DMS 273 treated with DMSO at 0.1 percent for 48 hours (cell line): ENCODE measurements at regions not wholly inside any gene's neighbourhood (a gene's known extent, or its start where the extent isn't known, plus 50 kb on each side); places are given as distances from the start of the nearest gene placed in this dataset.
"Not testable (repeated sequence)": the region's sequence is repeated elsewhere in the genome, so short reads cannot be mapped to it uniquely, and the experiment has no call there.

Experiments
- DNase-seq: peaks from one replicate; lab custom pipeline; 2025; lab: John Stamatoyannopoulos, UW

DNA sequence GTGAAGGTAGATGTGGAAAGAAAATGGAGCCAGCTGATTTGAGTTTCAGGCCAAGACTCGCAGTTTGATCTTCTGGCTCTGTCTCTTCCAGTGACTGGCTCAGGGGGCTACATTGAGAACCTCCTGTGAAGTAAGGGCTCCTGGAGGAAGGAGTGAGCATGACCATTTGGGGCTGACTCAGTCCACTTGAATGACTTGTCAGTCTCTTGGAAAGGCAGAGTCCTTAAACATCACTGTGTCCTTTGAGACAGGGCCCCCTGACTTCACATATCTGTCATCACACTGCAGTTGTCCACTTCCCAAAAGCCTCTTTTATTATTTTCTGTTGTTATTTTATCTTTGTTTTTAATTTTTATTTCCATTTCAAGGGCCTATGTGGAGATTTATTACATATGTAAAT is 204.6 kb upstream of the APCDD1 start:
- DNase-seq, result no peak

GRCh38 chr18:10252494-10252893 is 201.9 kb upstream of the APCDD1 start:
- no peak for DNase-seq

DNA sequence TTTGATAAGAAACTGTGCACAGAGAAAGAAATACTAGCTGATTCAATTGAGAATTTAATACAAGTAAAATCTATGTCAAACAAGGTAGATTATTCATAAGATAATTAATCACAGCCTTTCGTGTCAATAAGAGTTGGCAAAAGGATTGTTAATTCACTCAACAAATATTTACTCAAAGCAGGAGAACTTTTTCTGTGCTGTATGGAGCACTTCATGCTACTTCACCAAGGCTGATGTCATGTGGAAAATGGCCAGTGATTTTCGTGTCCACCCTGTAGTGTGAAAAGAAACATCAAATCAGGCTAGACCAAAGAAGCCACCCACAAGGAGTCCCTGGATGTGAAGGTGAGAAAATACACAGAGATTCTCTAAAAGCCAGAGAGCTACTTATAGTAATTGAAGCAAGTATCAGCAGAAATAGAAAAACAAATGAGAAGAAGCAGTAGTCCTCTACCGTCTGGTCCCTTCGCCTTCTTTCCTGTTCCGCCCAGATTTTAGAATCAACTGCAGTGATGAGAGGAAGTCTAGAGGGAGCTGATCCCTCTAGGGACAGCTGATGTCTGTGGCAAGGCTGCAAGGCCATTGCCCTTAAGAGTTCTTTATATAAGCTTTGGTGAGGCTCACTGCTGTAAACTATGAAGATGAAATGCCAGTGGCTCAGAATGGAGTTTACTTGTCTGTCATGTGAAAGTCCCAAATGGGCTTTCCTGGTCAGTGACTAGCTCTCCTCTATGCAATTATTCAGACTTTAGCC is 201.3 kb upstream of the APCDD1 start:
- DNase-seq, result no peak

DNA sequence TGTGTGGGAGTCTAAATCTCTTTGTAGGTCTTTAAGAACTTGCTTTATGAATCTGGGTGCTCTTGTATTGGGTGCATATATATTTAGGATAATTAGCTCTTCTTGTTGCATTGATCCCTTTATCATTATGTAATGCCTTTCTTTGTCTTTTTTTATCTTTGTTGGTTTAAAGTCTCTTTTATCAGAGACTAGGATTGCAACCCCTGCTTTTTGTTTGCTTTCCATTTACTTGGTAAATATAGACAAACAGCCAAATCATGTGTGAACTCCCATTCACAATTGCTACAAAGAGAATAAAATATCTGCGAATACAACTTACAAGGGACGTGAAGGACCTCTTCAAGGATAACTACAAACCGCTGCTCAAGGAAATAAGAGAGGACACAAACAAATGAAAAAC is 198.2 kb upstream of the APCDD1 start:
- DNase-seq, result not testable (repeated sequence)

DNA sequence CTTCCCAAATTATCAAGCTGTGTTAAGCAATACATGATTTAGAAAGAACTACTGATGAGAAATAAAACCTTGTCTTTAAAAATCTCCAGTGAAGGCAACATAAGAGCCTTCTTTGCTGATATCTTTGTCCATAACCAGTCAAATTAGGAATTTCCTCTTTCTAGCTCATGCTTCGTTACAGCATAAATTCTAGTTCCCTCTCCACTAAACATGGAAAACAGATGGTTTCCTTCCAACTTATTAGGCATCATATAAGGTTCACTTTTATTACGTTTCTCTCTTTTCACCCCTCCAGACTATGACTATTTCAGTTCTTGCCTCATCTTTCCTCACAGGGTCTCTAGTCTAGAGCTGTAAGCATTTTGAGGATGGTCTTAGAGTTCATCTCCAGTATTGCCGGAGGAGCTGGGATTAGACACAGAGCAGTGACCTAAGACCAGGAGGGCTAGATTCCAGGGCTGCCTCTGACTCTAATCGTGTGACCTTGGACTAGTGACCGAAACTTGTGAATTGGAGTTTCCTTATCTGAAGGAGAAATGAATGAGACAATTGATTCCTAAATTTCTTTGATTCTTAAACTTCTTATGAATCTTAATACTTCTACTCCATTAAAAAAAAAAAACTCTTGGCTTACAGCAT is 195.5 kb upstream of the APCDD1 start:
- no peak for DNase-seq

- DNase-seq, result no peak
Measured at GRCh38 chr18:10259901-10260300, 194.5 kb upstream of the APCDD1 start.

DNA sequence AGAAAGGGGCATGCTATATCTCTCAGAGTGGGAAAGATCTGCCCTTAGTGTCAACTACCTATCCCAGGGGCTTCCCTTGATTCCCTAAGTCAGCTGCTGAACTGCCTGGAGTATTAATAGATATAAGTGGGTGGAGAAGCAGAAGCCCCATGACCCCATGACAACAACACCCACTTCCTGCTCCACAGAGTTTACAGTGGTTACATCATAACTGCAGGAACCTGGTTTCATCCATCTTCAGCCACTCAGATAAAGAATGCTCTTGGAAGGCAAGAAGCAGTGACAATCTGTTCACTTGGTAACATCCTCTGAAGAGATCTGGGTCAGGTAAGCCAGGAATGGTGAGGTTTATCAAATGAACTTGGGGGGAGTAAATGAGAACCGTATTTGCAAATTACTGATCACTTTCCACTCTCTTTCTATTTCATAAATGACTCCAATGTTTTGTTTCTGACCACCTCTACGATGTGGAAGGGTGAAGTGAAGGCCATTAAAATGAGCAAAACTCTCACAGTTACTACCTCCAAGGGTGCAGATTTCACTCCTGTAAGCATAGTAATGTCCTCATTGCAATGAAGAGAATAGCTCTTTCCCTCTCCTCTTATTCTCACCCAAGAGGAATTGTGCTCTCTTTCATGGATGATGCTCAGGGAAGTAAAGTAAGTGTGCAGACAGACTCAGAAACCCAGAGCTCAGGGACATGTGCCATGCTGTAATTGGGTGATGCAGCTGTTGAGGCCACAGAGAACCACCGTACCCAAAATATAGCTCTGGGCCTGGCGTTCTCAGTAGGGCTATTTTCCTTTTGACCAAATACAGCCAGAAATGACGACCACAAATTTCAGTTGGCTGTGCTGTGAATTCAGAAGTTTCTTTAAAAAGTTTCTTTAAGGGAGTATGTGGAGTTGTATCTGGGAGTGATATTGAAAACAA is 192.8 kb upstream of the APCDD1 start:
- no peak for DNase-seq

- DNase-seq, result no peak
Measured at GRCh38 chr18:10262566-10262965, 191.9 kb upstream of the APCDD1 start.

DNA sequence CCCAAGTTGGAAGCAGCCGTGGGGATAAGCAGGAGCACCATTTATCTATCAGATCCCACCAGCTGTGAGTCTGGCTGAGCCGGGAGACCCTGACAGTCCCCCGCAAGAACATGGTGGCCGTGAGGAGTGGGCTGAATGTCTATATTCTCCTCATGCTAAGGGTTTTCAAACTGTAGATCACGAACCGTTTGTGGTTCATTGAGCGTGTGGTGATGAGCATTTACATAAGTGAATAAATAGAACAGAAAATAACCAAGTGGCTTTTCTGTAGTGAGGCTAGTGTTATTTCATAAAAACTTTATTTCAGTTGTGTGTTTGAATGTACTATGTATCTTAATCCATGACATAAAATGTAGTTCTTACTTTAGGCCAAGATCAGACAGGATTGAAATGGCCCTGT is 190.2 kb upstream of the APCDD1 start:
- no peak for DNase-seq

DNA sequence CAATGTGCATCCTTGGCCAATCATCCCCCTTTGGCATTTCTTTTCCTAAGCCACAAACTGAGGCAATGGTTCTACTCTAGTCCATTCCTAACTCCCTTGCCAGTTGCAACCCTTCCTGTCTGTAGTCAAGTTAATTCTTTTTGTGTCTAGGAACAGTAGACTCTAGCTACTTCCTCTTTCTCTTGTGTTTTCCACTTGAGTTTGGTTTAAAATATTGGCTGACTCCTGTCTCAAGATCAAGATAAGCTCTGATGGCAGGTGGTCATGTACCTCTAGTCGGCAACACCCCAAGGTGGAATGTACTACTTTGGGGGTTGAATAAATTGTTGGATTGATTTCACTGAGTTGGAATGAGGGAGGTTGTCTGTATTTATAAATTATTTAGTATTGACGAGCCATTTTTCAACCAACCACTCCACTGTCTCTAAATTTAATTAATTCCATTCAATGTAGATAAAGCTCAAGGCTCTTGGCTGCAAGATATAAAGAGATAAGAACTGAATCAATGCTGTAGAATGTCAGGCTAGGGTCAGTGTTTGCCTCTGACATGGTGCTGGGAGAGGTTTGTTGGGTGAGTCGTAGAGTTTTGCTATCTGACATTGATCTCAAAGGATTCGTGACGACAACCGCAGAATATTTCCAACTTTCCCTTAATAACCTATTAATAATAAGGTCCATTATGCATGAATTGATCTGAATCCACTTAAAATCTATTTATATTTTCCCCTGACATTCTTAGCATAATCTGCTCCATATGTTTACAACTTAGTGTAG is 188.7 kb upstream of the APCDD1 start:
- no peak for DNase-seq

- no peak for DNase-seq
Measured at GRCh38 chr18:10266334-10266590, 188.2 kb upstream of the APCDD1 start.

GRCh38 chr18:10269261-10269660 is 185.2 kb upstream of the APCDD1 start:
- no peak for DNase-seq

GRCh38 chr18:10270151-10270571 is 184.3 kb upstream of the APCDD1 start:
- DNase-seq, result no peak

GRCh38 chr18:10271481-10271880 is 183.0 kb upstream of the APCDD1 start:
- DNase-seq, result no peak

DNA sequence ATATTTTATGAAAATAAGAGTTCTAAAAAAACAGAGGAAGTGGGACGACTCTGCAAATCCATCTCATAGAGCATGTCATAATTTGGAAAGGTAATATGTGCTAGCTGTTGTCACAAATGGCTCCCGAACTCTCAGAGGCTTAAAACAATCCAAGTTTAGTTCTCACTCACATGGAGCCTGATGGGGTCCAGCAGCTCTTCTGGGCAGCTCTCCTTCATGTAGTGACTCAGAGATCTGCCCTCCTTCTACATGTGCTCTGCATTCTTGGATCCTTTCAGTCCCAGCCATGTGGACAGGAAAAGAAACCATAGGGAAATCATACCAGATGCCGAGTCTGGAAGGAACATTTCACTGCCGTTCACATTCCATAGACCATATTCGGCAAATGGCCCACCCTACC is 180.1 kb upstream of the APCDD1 start:
- DNase-seq, result no peak

DNA sequence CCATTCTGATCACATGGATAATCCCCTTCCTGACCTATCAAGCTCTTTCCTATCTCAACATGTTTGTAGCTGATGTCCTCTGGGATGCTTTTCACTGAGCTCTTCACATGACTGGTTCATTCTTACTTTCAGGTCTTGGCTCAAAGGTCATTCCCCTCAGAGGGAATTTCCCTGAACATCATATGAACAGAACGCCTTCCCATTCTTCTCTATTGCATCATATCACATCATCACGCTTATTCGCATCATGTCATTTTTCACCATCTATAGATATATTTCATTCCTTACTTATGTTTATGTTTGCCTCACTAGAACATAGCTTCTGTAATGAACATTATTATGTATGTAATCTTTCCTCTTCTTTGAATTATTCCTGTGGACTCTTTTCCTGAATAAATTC is 178.9 kb upstream of the APCDD1 start:
- no peak for DNase-seq

DNA sequence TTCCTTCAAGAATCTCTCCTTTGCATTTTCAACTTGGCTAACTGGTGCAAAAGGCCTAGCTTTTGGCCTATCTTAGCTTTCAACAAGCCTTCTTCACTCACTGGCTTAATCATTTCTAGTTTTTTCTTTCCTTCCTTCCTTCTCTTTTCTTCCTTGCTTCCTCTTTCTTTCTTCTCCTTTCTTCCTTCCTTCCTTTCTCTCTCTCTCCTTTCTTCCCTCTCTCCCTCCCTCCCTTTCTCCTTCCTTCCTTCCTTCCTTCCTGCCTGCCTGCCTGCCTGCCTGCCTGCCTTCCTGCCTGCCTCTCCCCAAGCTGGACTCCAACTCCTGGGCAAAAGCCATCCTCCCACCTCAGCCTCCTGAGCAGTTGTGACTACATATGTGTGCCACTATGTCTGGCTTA is 176.2 kb upstream of the APCDD1 start:
- no peak for DNase-seq

- DNase-seq, result no peak
Measured at GRCh38 chr18:10279471-10279870, 175.0 kb upstream of the APCDD1 start.

DNA sequence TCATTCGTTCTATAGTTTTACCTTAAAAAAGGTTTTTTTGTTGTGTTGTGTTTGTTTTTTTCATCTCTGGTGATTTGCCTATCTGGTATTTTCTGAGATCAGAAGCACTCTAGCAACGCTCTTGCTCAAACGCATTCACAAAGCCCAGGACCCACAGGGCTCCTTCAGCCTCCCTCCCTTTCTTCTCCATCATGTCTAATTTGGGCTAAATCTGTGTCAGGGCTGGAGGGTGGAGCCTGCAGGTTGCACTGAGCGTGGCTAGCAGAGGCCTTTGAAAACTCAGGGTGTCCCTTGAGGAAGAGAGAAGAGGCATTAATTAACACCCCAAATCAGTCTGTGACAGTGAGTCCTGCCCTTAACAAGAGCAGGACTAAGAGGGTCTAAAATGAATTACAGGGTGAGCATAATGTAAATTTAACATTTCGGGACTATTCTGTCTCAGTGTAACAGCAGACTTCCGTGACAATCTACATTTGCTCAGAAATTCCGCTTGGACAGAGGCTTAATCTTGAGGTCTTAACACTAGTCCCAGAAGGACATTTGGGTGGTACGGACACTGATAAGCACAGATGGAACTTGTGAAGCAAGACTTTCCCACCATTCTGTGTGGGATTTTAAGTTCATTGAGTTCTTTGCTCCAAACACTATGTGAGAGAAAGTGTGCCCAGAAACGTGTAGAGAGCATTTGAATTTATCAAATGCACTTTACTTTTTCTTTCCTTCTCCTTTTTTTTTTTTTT is 174.4 kb upstream of the APCDD1 start:
- DNase-seq, result no peak

- no peak for DNase-seq
Measured at GRCh38 chr18:10284540-10285282, 169.7 kb upstream of the APCDD1 start.

- DNase-seq, result no peak
Measured at GRCh38 chr18:10285283-10285640, 169.2 kb upstream of the APCDD1 start.
